Right cardiac atrium (tissue), 5 donors: ENCODE measurements at regions not wholly inside any gene's neighbourhood (a gene's known extent, or its start where the extent isn't known, plus 50 kb on each side); places are given as distances from the start of the nearest gene placed in this dataset.
"Not testable (repeated sequence)": the region's sequence is repeated elsewhere in the genome, so short reads cannot be mapped to it uniquely, and the experiment has no call there.

ENCODE experiments used
- ATAC-seq, 2 donors: fragments of 200-7000 bp; cut with Tn5 transposase; one replicate each; pipeline versions ENCODE4 v1.8.0 to v1.9.1; 2020; ENCODE audit warnings: moderate library complexity in 2 of 2, mild to moderate bottlenecking in 1 of 2
- DNase-seq, 3 donors: peaks; one replicate each; pipeline ENCODE4 v3.0.0-alpha.2; 2020
- H3K27ac ChIP-seq: one replicate; pipeline ENCODE4 v1.5.1; 2013; ENCODE audit warnings: mild to moderate bottlenecking, low read length, control low read depth, moderate library complexity
- H3K27me3 ChIP-seq: one replicate; pipeline ENCODE4 v1.6.1; 2013; ENCODE audit not compliant: control insufficient read depth, insufficient read depth
- H3K4me1 ChIP-seq: one replicate; pipeline ENCODE4 v1.6.1; 2013; ENCODE audit warnings: low read length; ENCODE audit not compliant: control insufficient read depth, insufficient read depth
- H3K4me3 ChIP-seq: one replicate; pipeline ENCODE4 v1.5.1; 2013; ENCODE audit warnings: low read length, control low read depth
- H3K9me3 ChIP-seq: one replicate; pipeline ENCODE4 v1.6.1; 2013; ENCODE audit warnings: low read length; ENCODE audit not compliant: control insufficient read depth
- WGBS: extraction: QIAGEN DNeasy Blood & Tissue Kit; methylation state at CpG from one replicate; pipeline ENCODE4 v1.1.7; 2013; 5-methylcytosine and 5-hydroxymethylcytosine counted together
- intact Hi-C, 4 donors: fragments of 100-400 bp; cut with DNase I; formaldehyde crosslinking; loops; one replicate each; pipeline versions ENCODE4 v1.11.0 to v1.14.0; 2022 to 2023
- donor health status: healthy with polysubstance abuse.
- donor health status: DM: no; HTN: yes; CAD: no.
- donor health status: DM: no; HTN: no; CAD: no.
- donor health status: DM: no; HTN: yes; CAD: no; lungs with severe emphysema.
- donor health status: DM: yes; HTN: yes; CAD: no.

DNA sequence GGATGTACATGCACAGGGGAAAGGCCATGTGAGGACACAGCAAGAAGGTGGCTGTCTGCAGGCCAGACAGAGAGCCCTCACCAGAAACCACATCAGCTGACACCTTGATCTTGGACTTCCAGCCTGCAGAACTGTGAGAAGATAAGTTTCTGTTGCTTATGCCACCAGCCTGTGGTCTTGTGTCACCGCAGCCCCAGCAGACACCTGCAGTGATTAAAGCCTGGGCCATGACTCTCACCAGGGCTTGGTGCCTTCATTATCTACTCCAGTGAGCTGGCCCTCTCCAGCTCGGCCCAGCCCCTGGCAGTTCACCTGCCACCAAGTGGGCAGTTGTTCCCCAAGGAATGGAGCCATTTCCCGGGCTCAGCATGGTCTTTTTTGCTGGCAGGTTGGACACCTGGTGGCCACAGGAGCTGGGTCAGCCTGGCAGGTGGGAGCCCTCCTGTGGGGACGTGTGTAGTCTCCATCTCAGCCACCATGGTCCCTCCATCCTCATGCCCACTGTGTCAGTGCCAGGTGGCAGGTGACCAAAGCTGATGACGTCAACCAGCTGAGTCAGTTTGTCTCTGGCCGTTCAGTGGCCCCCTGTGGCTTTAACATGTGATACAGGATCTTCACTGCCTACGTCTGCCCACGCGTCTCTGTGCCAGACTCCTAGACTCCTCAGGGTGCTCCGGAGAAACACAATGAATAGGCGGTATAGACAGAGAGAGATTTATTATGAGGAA lies 99.9 kb upstream of the PPP1R26 start:
- no peaks in the 10 kb centered on the region for H3K27me3 ChIP-seq
- no peak overlapping the region for H3K27ac ChIP-seq
- intact Hi-C loops: no loop called here
- no peak for ATAC-seq
- no peaks in the 10 kb centered on the region for H3K9me3 ChIP-seq
- 79% methylated on average over 11 of the region's 11 CpGs for WGBS
- no peak overlapping the region for H3K4me3 ChIP-seq
- H3K4me1 ChIP-seq: no peaks in the 10 kb centered on the region
- peak in 1 of 3 donors; percentile 33 for DNase-seq

DNA sequence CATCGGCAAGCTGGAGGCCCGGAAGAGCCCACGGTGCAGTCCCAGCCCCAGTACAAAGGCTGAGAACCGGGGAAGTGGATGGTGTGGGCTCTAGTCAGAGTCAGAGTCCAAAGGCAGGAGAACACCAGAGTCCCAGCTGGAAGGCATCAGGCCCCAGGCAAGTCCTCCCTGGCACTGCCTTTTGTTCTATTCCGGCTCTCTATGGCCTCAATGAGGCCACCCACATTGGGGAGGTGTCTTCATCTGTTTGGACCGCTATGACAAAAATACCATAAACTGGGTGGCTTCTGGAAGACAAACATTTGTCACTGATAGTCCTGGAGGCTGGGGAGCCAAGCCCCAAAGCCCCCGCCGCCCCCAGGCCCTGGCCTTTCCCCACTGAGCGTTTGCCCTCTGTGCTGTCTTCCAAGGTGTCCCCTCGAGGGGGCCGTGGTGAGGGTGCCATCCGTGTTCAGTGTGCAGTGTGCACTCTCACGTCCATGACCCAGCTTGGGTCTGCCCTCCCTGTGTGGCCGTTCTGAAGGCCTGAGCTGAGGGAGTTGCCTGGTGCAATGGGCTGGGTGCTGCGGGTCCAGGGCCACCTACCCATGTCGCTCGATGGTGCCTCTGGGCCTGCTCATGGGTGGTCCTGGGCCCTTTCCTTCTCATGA lies 99.1 kb upstream of the PPP1R26 start:
- intact Hi-C loops: no loop called here
- ATAC-seq (no peak), DNase-seq (peak in 1 of 3 donors; percentile 16)
- H3K27me3 ChIP-seq: no peaks in the 10 kb centered on the region
- H3K9me3 ChIP-seq: no peaks in the 10 kb centered on the region
- H3K4me3 ChIP-seq: no peak overlapping the region
- H3K4me1 ChIP-seq: no peaks in the 10 kb centered on the region
- H3K27ac ChIP-seq: no peak overlapping the region
- WGBS: 87% methylated on average over 17 of the region's 17 CpGs

DNA sequence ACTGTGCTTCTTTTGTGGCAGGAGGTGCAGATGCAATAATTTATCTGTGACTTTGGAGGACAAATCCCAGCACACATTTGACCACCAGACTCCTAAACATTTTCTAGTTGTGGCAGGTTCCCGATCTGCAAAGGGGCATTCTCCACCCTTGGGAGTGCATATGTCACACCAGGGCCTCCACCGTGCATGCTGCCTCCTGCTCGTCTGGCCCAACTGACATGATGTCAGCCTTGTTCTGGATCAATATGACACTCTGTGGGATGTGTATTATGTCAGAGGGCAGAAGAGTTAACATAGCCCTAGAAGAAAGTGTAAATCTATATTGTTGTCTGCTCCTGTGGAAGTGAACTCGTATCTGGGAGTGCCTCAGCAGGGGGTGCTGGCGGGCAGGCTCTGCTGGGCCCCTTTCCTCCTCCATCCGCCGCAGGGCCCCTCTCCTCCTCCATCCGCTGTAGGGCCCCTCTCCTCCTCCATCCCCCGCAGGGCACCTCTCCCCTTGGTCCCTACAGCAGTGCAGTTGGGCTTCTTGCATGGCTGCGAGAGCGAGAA lies 97.7 kb upstream of the PPP1R26 start:
- ATAC-seq (no peak), DNase-seq (peak in 1 of 3 donors; percentile 3)
- intact Hi-C loops: no loop called here
- H3K9me3 ChIP-seq: no peaks in the 10 kb centered on the region
- no peak overlapping the region for H3K27ac ChIP-seq
- H3K4me1 ChIP-seq: no peaks in the 10 kb centered on the region
- no peak overlapping the region for H3K4me3 ChIP-seq
- H3K27me3 ChIP-seq: no peaks in the 10 kb centered on the region
- WGBS: 79% methylated on average over 11 of the region's 11 CpGs

DNA sequence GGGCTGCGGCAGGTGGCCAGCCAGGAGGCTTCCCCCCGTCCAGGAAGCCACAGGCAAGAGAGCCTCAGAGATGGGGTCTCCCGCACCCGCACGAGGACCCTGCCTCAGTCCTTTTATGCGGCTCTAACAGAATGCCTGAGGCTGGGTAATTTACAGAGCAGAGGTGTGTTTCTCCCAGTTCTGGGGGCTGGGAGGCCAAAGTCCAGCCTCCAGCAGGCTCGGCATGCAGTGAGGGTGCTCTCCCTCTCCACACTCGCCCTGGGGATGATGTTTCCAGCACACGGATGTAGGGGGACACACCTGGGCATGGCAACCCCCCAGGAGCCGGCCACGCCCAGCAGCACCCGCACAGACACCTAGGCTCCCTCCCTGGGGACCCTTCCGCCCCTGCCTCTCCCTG lies 95.4 kb upstream of the PPP1R26 start:
- 75% methylated on average over 13 of the region's 13 CpGs for WGBS
- H3K27me3 ChIP-seq: no peaks in the 10 kb centered on the region
- no peaks in the 10 kb centered on the region for H3K4me1 ChIP-seq
- ATAC-seq (no peak), DNase-seq (no peak)
- H3K9me3 ChIP-seq: no peaks in the 10 kb centered on the region
- no peak overlapping the region for H3K4me3 ChIP-seq
- intact Hi-C loops: no loop called here
- no peak overlapping the region for H3K27ac ChIP-seq

DNA sequence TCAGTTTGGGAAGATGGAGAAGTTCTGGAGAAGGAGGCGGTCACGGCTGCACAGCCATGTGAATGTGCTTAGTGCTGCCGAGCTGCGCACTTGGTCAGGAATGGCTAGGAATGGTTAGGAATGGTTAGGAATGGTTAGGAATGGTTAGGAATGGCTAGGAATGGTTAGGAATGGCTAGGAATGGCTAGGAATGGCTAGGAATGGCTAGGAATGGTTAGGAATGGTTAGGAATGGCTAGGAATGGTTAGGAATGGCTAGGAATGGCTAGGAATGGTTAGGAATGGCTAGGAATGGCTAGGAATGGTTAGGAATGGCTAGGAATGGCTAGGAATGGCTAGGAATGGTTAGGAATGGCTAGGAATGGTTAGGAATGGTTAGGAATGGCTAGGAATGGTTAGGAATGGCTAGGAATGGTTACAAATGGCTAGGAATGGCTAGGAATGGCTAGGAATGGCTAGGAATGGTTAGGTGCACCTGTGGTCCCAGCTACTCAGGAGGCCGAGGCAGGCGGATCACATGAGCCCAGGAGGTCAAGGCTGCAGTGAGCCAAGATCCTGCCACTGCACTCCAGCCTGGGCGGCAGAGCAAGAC lies 94.7 kb upstream of the PPP1R26 start:
- intact Hi-C loops, H3K9me3 ChIP-seq, H3K27ac ChIP-seq, H3K27me3 ChIP-seq, H3K4me1 ChIP-seq, ATAC-seq, H3K4me3 ChIP-seq: not testable (repeated sequence)
- DNase-seq: peak in 1 of 3 donors; percentile 20
- WGBS: 84% methylated on average over 7 of the region's 7 CpGs

DNA sequence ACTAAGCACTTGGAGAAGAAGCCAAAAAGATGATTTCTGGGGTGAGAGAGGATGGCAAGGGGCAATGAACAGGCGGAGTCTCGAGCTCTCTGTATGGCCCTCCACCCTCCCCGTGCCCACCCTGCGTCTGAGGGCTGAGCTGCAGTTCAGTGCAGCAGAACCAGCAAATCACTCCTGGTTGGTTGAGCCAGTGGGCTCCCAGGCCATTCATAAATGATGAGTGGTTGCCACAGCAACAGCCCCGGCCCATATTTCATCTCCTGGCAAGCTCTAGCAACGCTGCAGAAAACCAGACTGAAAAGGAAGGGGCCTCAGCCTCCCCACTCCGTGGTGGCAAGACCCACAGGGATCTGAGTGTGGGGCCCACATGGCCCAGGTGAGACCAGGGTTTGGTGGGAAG lies 93.8 kb upstream of the PPP1R26 start:
- Histone ChIP-seq H3K4me1 (no peaks in the 10 kb centered on the region), H3K27ac (no peak overlapping the region), H3K4me3 (no peak overlapping the region), H3K27me3 (no peaks in the 10 kb centered on the region), H3K9me3 (no peaks in the 10 kb centered on the region)
- ATAC-seq (no peak), DNase-seq (no peak)
- intact Hi-C loops: no loop called here
- 67% methylated on average over 7 of the region's 7 CpGs for WGBS

DNA sequence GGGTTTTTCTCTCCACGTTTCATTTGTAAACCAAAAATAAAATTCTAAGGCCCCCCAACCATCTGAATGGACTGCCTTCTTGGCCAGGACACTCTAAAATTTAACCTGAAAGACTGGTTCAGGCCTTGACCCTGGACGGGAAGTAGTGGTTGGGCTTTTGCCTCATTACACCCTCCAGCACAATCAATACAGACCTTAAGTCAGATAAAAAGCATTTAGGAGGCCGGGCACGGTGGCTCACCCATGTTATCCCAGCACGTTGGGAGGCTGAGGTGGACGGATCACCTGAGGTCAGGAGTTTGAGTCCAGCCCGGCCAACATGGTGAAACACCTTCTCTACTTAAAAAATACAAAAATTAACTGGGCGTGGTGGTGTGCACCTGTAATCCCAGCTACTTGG lies 91.6 kb upstream of the PPP1R26 start:
- ATAC-seq: no peak
- intact Hi-C loops: no loop called here
- no peaks in the 10 kb centered on the region for H3K27me3 ChIP-seq
- no peak overlapping the region for H3K4me3 ChIP-seq
- H3K27ac ChIP-seq: no peak overlapping the region
- DNase-seq: no peak
- no peaks in the 10 kb centered on the region for H3K4me1 ChIP-seq
- no peaks in the 10 kb centered on the region for H3K9me3 ChIP-seq
- WGBS: 71% methylated on average over 8 of the region's 8 CpGs

DNA sequence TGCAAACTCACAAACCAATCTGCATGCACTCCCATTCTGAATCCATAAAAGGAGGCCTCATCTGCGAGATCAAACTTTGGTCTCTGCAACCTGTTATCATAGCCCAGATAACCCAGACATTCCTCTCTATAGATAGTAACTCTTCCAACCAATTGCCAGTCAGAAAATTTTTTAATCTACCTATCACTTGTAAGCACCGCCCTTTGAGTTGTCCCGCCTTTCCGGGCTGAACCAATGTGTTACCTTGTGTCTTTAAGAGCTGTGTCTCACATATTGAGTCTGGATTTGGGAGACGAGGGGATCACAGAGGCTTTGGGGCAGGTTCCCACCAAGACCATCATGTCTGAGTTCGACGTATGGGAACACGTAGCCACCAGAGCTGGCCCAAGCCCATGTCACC lies 91.1 kb upstream of the PPP1R26 start:
- H3K9me3 ChIP-seq: no peaks in the 10 kb centered on the region
- no peak overlapping the region for H3K27ac ChIP-seq
- DNase-seq (no peak), ATAC-seq (no peak)
- no peaks in the 10 kb centered on the region for H3K4me1 ChIP-seq
- H3K27me3 ChIP-seq: no peaks in the 10 kb centered on the region
- 69% methylated on average over 8 of the region's 8 CpGs for WGBS
- no peak overlapping the region for H3K4me3 ChIP-seq
- intact Hi-C loops: no loop called here

DNA sequence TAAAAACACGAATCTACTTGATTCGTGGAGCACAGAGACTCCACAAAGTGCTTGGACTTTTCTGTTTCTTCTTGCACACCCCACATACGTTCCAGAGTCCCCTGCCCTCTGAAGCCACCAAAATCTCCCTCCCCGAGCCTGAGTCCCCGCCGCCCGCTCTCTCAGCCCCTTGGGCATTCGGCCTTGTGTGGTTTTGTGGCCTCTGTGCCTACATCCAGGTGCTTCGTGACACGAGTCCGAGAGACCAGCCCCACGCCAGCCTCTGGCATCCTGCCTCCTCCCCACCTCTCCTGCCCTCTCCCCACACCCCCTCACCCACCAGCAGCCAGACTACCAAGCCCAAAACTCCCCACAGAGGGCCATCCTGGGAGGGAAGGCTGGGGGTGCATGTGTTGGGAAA lies 87.8 kb upstream of the PPP1R26 start:
- intact Hi-C loops: no loop called here
- Histone ChIP-seq H3K4me3 (no peak overlapping the region), H3K27me3 (no peaks in the 10 kb centered on the region), H3K27ac (no peak overlapping the region), H3K4me1 (no peaks in the 10 kb centered on the region), H3K9me3 (peaks cover 1% of the 10 kb centered on the region)
- DNase-seq: no peak
- no peak for ATAC-seq
- 80% methylated on average over 12 of the region's 12 CpGs for WGBS

DNA sequence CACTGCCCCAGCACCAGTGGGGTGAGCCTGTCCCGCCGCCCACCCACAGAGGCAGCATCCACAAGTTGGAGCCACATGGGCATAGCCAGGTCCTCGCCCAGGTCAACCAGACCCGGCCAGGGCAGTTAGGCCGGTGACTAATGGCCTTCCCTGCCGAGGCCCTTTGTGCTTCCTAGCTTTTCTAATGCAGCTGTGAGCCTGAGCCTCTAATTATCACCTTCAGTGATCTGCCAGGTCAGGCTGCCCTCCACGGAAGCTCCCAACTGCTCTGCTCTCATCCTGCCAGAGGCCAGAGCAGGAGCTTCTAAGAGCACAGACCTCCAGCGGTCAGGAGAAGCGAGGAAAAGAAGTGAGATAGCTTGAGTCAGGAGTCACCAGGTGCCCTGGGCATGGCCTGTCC lies 87.1 kb upstream of the PPP1R26 start:
- Histone ChIP-seq H3K27me3 (no peaks in the 10 kb centered on the region), H3K4me3 (no peak overlapping the region), H3K4me1 (no peaks in the 10 kb centered on the region), H3K27ac (no peak overlapping the region), H3K9me3 (peaks cover 1% of the 10 kb centered on the region)
- DNase-seq: no peak
- intact Hi-C loops: no loop called here
- no peak for ATAC-seq
- WGBS: 50% methylated on average over 9 of the region's 9 CpGs

DNA sequence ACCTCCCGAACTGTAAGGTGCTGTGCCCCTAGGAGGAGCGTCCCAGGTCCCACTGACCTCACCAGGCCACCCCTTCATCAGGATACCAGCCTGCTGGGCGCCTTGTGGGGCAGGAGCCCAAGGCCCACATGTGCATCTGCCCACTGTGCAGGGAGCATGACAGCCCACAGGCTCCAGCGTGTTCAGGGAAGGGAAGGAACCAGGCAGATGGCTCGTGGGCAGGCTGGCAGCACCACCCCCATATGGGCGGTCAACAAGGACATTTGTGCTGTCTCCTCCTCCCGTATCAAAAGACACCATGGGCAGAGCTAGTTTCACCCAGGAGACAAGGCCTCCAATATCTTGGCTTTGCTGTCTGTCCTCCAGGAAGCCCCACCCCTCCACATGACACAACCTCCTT lies 85.5 kb upstream of the PPP1R26 start:
- H3K4me1 ChIP-seq: no peaks in the 10 kb centered on the region
- WGBS: 74% methylated on average over 7 of the region's 7 CpGs
- no peak for ATAC-seq

More for the DNA sequence above, 85.5 kb upstream of the PPP1R26 start:
- H3K27ac ChIP-seq: no peak overlapping the region
- intact Hi-C loops: no loop called here
- no peaks in the 10 kb centered on the region for H3K27me3 ChIP-seq
- peaks cover 1% of the 10 kb centered on the region for H3K9me3 ChIP-seq
- no peak for DNase-seq
- H3K4me3 ChIP-seq: no peak overlapping the region
